ENCODE measurements at regions not wholly inside any gene's neighbourhood (a gene's known extent, or its start where the extent isn't known, plus 50 kb on each side); places are given as distances from the start of the nearest gene placed in this dataset.

GRCh38 chr14:81811705-81812269, 278.1 kb upstream of the SEL1L start:
- Mint-ChIP-seq H3K27ac (ENCODE audit: unreplicated experiment) (no peak overlapping the region), H3K4me1 (ENCODE audit: low read depth, unreplicated experiment) (no peaks in the 10 kb centered on the region), H3K27me3 (ENCODE audit: insufficient read depth, unreplicated experiment) (peaks cover 2% of the 10 kb centered on the region), H3K9me3 (ENCODE audit: unreplicated experiment) (no peaks in the 10 kb centered on the region), H3K4me3 (ENCODE audit: unreplicated experiment) (no peak overlapping the region), H3K36me3 (ENCODE audit: insufficient read depth, unreplicated experiment) (no peaks in the 10 kb centered on the region)
- no peak for DNase-seq
- Histone ChIP-seq H3K9me3 (no peaks in the 10 kb centered on the region), H3K4me3 (ENCODE audit: low read depth, low read length) (no peak overlapping the region), H3K4me1 (no peaks in the 10 kb centered on the region), H3K27me3 (replicated peaks; ENCODE audit: control insufficient read depth, insufficient read depth, low read length) (no peaks in the 10 kb centered on the region), H3K36me3 (ENCODE audit: control insufficient read depth, insufficient read depth, low read length) (no peaks in the 10 kb centered on the region)
- intact Hi-C loops (cut with micrococcal nuclease; ENCODE audit: unreplicated experiment) = no loop called here
- ChIA-PET POLR2A (no interaction called here), CTCF (no interaction called here)
- TF ChIP-seq CTCF (IDR thresholded peaks at IDR 0.05; ENCODE audit: insufficient read depth in 1 of 2, low read depth in 1 of 2, low read length in 1 of 2, severe bottlenecking in 1 of 2, unreplicated experiment in 1 of 2) = no peak
- BruUV-seq (replicated peaks) = no TSS peak

GRCh38 chr14:81818271-81818670, 284.6 kb upstream of the SEL1L start:
- Mint-ChIP-seq H3K27me3 (ENCODE audit: insufficient read depth, unreplicated experiment) (no peaks in the 10 kb centered on the region), H3K9me3 (ENCODE audit: unreplicated experiment) (no peaks in the 10 kb centered on the region), H3K4me1 (ENCODE audit: low read depth, unreplicated experiment) (peaks cover 7% of the 10 kb centered on the region), H3K4me3 (ENCODE audit: unreplicated experiment) (no peak overlapping the region), H3K36me3 (ENCODE audit: insufficient read depth, unreplicated experiment) (no peaks in the 10 kb centered on the region), H3K27ac (ENCODE audit: unreplicated experiment) (no peak overlapping the region)
- H3K4me1 ChIP-seq = no peaks in the 10 kb centered on the region
- DNase-seq = no peak
- intact Hi-C loops (cut with micrococcal nuclease; ENCODE audit: unreplicated experiment) = no loop called here
- no peaks in the 10 kb centered on the region for H3K27me3 ChIP-seq (replicated peaks; ENCODE audit: control insufficient read depth, insufficient read depth, low read length)
- no peak overlapping the region for H3K4me3 ChIP-seq (ENCODE audit: low read depth, low read length)
- H3K36me3 ChIP-seq (ENCODE audit: control insufficient read depth, insufficient read depth, low read length) = no peaks in the 10 kb centered on the region
- no peak for TF ChIP-seq CTCF (IDR thresholded peaks at IDR 0.05; ENCODE audit: insufficient read depth in 1 of 2, low read depth in 1 of 2, low read length in 1 of 2, severe bottlenecking in 1 of 2, unreplicated experiment in 1 of 2)
- H3K9me3 ChIP-seq = no peaks in the 10 kb centered on the region
- ChIA-PET POLR2A (no interaction called here), CTCF (no interaction called here)
- no TSS peak for BruUV-seq (replicated peaks)

- Mint-ChIP-seq H3K9me3 (ENCODE audit: unreplicated experiment) (no peaks in the 10 kb centered on the region), H3K27ac (ENCODE audit: unreplicated experiment) (no peak overlapping the region), H3K4me1 (ENCODE audit: low read depth, unreplicated experiment) (peaks cover 7% of the 10 kb centered on the region), H3K4me3 (ENCODE audit: unreplicated experiment) (no peak overlapping the region), H3K36me3 (ENCODE audit: insufficient read depth, unreplicated experiment) (no peaks in the 10 kb centered on the region), H3K27me3 (ENCODE audit: insufficient read depth, unreplicated experiment) (no peaks in the 10 kb centered on the region)
- no peak for DNase-seq
- Histone ChIP-seq H3K4me1 (no peaks in the 10 kb centered on the region), H3K4me3 (ENCODE audit: low read depth, low read length) (no peak overlapping the region), H3K9me3 (no peaks in the 10 kb centered on the region), H3K27me3 (replicated peaks; ENCODE audit: control insufficient read depth, insufficient read depth, low read length) (no peaks in the 10 kb centered on the region), H3K36me3 (ENCODE audit: control insufficient read depth, insufficient read depth, low read length) (no peaks in the 10 kb centered on the region)
- ChIA-PET POLR2A (no interaction called here), CTCF (no interaction called here)
- intact Hi-C loops (cut with micrococcal nuclease; ENCODE audit: unreplicated experiment) = no loop called here
- no peak for TF ChIP-seq CTCF (IDR thresholded peaks at IDR 0.05; ENCODE audit: insufficient read depth in 1 of 2, low read depth in 1 of 2, low read length in 1 of 2, severe bottlenecking in 1 of 2, unreplicated experiment in 1 of 2)
- no TSS peak for BruUV-seq (replicated peaks)
Observed at GRCh38 chr14:81819344-81819743, 285.7 kb upstream of the SEL1L start.

Data from Caco-2 (cell line).